PC-3 (cell line): ENCODE measurements at regions not wholly inside any gene's neighbourhood (a gene's known extent, or its start where the extent isn't known, plus 50 kb on each side); places are given as distances from the start of the nearest gene placed in this dataset.
A peak's percentile ranks its signal among the peaks of the same experiment; 100 is the strongest.

Source experiments
- ATAC-seq: fragments of 200-7000 bp; cut with Tn5 transposase; 2 replicates; pipeline ENCODE4 v1.9.1; 2020; ENCODE audit warnings: mild to moderate bottlenecking, moderate library complexity
- BruUV-seq: library from RNA; stranded (reverse); fragments of 400-500 nt; replicated peaks from 2 replicates; lab custom pipeline; 2021; lab: Mats Ljungman, UMichigan
- CTCF ChIA-PET: fragments of 300-600 bp; sonication (Branson Sonifier 250); formaldehyde crosslinking; loops from one replicate; lab custom pipeline; 2022; ENCODE audit warnings: antibody characterized with exemption; lab: Charles Lee
- POLR2A ChIA-PET: fragments of 300-600 bp; sonication (Branson Sonifier 250); formaldehyde crosslinking; loops from one replicate; lab custom pipeline; 2022; ENCODE audit warnings: antibody characterized with exemption; ENCODE audit not compliant: unreplicated experiment; lab: Charles Lee
- DNase-seq: peaks from one replicate; pipeline ENCODE4 v3.0.0-alpha.2; 2015
- H2AFZ ChIP-seq: fragments of 300-600 bp; sonication (generic); 2 replicates; pipeline ENCODE4 v1.6.0; 2016; ENCODE audit warnings: antibody characterized with exemption, low read length
- H3F3A ChIP-seq: fragments of 300-600 bp; sonication (generic); one replicate; pipeline ENCODE4 v1.6.0; 2017; ENCODE audit warnings: antibody characterized with exemption, low read length, control low read depth, mild to moderate bottlenecking; ENCODE audit not compliant: unreplicated experiment
- H3K27ac ChIP-seq: fragments of 300-600 bp; sonication (generic); 2 replicates; pipeline ENCODE4 v1.5.1; 2016; ENCODE audit warnings: mild to moderate bottlenecking, low read length
- H3K27me3 ChIP-seq: fragments of 300-600 bp; sonication (generic); 2 replicates; pipeline ENCODE4 v1.6.1; 2016; ENCODE audit warnings: low read length, mixed read lengths
- H3K36me3 ChIP-seq: fragments of 300-600 bp; sonication (generic); 2 replicates; pipeline ENCODE4 v1.6.1; 2016; ENCODE audit warnings: low read depth, mixed run types, low read length, mixed read lengths
- H3K4me1 ChIP-seq: fragments of 300-600 bp; sonication (generic); 2 replicates; pipeline ENCODE4 v1.5.1; 2016; ENCODE audit warnings: low read length; ENCODE audit not compliant: insufficient read depth
- H3K4me2 ChIP-seq: fragments of 300-600 bp; sonication (generic); 2 replicates; pipeline ENCODE4 v1.6.0; 2016; ENCODE audit warnings: low read length
- H3K4me3 ChIP-seq: fragments of 300-600 bp; sonication (generic); 2 replicates; pipeline ENCODE4 v1.5.1; 2016; ENCODE audit warnings: mild to moderate bottlenecking, low read length, mixed read lengths
- H3K79me2 ChIP-seq: fragments of 300-600 bp; sonication (generic); 2 replicates; pipeline ENCODE4 v1.6.1; 2017; ENCODE audit warnings: low read length, mixed read lengths
- H3K9ac ChIP-seq: fragments of 300-600 bp; sonication (generic); 2 replicates; pipeline ENCODE4 v1.6.0; 2016; ENCODE audit warnings: mild to moderate bottlenecking, low read length
- H3K9me2 ChIP-seq: fragments of 300-600 bp; sonication (generic); replicated peaks from 2 replicates; pipeline ENCODE4 v1.6.1; 2016; ENCODE audit warnings: mixed run types, low read length, mixed read lengths
- H3K9me3 ChIP-seq: fragments of 300-600 bp; sonication (generic); 2 replicates; pipeline ENCODE4 v1.6.1; 2016; ENCODE audit warnings: low read length, mixed read lengths
- H4K20me1 ChIP-seq: fragments of 300-600 bp; sonication (generic); 2 replicates; pipeline ENCODE4 v1.6.1; 2016; ENCODE audit warnings: low read length, mixed read lengths
- EZH2 ChIP-seq: fragments of 300-600 bp; sonication (generic); IDR thresholded peaks from one replicate; pipeline ENCODE4 v1.6.1; 2017; ENCODE audit warnings: antibody characterized with exemption, mild to moderate bottlenecking, low read length; ENCODE audit not compliant: unreplicated experiment
- EZH2phosphoT487 ChIP-seq: fragments of 300-600 bp; sonication (generic); IDR thresholded peaks from 2 replicates; pipeline ENCODE4 v1.6.1; 2018; ENCODE audit warnings: mild to moderate bottlenecking, antibody characterized with exemption, low read length, borderline replicate concordance
- intact Hi-C: fragments of 100-400 bp; cut with micrococcal nuclease; formaldehyde crosslinking; loops from 2 replicates; pipeline ENCODE4 v1.9.0; 2023
- TF ChIP-seq, protein P1 (sequence below): fragments of 300-600 bp; sonication (generic); conservative IDR thresholded peaks from 2 replicates; pipeline ENCODE4 v1.5.1; 2017; ENCODE audit warnings: antibody characterized with exemption, low read depth, mild to moderate bottlenecking, low read length

DNA sequence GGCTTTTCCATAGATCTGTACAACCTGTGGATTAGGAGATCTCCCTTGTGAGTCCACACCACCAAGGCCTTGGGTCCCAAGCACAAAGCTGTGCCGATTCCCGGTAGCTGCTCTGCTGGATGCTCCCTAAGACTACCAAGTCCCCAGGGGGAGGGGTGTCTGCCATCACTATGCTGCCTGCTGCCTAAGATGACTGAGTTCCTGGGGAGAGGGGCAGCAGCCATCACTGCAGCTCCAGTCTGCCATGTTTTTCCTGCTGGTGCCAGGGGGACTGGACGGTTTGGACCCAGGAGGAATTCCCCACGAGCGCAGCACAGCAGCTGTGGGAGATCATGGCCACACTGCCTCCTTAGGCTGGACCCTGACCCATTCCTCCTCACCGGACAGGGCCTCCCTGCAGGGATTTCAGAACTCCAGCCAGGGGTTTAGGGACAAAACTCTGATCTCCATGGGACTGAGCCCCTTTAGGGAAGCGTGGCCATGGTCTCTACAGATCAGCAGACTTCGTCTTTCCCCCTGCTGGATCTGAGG lies 1049.8 kb downstream of the SORCS1 start:
- no peaks in the 10 kb centered on the region for H3K79me2 ChIP-seq
- peaks cover 16% of the 10 kb centered on the region for H3K4me1 ChIP-seq
- POLR2A ChIA-PET: no interaction called here
- no peak for DNase-seq
- no peak overlapping the region for H3K4me3 ChIP-seq
- no peak overlapping the region for H2AFZ ChIP-seq
- H3K4me2 ChIP-seq: no peak overlapping the region
- ATAC-seq: no peak
- H3K9ac ChIP-seq: no peak overlapping the region
- H4K20me1 ChIP-seq: no peaks in the 10 kb centered on the region
- no peak overlapping the region for H3K27ac ChIP-seq
- H3K9me2 ChIP-seq: no peaks in the 10 kb centered on the region
- H3K9me3 ChIP-seq: no peaks in the 10 kb centered on the region
- no TSS peak for BruUV-seq
- H3K27me3 ChIP-seq: no peaks in the 10 kb centered on the region
- intact Hi-C loops: no loop called here
- no peaks in the 10 kb centered on the region for H3K36me3 ChIP-seq
- CTCF ChIA-PET: no interaction called here
- H3F3A ChIP-seq: no peaks in the 10 kb centered on the region
- TF ChIP-seq EZH2phosphoT487 (no peak), EZH2 (no peak)
- TF ChIP-seq, protein P1, sequence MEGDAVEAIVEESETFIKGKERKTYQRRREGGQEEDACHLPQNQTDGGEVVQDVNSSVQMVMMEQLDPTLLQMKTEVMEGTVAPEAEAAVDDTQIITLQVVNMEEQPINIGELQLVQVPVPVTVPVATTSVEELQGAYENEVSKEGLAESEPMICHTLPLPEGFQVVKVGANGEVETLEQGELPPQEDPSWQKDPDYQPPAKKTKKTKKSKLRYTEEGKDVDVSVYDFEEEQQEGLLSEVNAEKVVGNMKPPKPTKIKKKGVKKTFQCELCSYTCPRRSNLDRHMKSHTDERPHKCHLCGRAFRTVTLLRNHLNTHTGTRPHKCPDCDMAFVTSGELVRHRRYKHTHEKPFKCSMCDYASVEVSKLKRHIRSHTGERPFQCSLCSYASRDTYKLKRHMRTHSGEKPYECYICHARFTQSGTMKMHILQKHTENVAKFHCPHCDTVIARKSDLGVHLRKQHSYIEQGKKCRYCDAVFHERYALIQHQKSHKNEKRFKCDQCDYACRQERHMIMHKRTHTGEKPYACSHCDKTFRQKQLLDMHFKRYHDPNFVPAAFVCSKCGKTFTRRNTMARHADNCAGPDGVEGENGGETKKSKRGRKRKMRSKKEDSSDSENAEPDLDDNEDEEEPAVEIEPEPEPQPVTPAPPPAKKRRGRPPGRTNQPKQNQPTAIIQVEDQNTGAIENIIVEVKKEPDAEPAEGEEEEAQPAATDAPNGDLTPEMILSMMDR: no peak

DNA sequence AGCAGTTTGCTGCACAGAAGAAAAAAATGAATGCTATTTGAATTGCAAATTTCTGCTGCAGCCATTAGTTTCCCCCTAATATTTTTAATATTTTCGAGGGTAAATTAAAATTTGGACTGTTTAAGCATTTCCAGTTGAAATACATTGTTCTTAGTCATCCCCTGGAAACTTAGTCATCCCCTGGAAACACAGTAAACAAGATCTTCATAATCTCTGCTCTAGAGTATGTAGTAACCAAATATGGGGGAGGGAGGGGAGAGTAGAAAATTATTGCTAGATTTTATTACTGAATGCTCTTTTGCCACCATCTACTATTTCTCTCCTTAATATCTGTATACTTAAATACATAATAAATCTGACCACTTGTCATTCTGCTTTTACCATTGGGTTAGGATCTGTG lies 1053.3 kb downstream of the SORCS1 start:
- intact Hi-C loops: no loop called here
- no peaks in the 10 kb centered on the region for H3K9me3 ChIP-seq
- no peak overlapping the region for H3K4me3 ChIP-seq
- BruUV-seq: no TSS peak
- no peak overlapping the region for H3K27ac ChIP-seq
- H3K36me3 ChIP-seq: no peaks in the 10 kb centered on the region
- no peak for TF ChIP-seq EZH2phosphoT487
- no peak for TF ChIP-seq EZH2
- TF ChIP-seq, protein P1: no peak
- no peaks in the 10 kb centered on the region for H4K20me1 ChIP-seq
- ATAC-seq (no peak), DNase-seq (peak; percentile 79)
- H3K27me3 ChIP-seq: no peaks in the 10 kb centered on the region
- peaks cover 20% of the 10 kb centered on the region for H3K4me1 ChIP-seq
- peak overlapping the region; percentile 33 for H3K4me2 ChIP-seq
- H3K79me2 ChIP-seq: no peaks in the 10 kb centered on the region
- POLR2A ChIA-PET: no interaction called here
- H3F3A ChIP-seq: no peaks in the 10 kb centered on the region
- CTCF ChIA-PET: no interaction called here
- no peak overlapping the region for H2AFZ ChIP-seq
- no peak overlapping the region for H3K9ac ChIP-seq
- no peaks in the 10 kb centered on the region for H3K9me2 ChIP-seq

DNA sequence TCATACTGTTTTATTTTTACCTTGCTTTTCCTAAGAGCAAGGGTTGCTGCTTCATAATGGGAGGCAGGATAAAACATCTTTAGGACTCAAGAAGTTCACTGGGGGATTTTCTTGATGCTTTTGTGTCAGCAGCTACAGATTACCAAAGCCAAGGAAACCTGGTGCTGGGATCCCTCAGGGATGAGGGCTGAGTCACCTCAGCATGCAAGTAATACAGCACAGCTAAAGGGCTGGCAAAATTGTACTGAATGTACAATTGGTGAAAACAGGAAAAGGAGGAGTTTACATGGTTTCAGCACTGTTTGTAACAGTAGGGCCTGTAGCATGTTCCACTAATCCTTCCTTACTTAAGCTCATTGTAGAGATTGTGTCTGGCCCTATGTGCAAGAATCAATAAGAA lies 1056.8 kb downstream of the SORCS1 start:
- CTCF ChIA-PET: no interaction called here
- ATAC-seq (no peak), DNase-seq (peak; percentile 43)
- no peaks in the 10 kb centered on the region for H3F3A ChIP-seq
- no peaks in the 10 kb centered on the region for H3K36me3 ChIP-seq
- no peaks in the 10 kb centered on the region for H3K9me3 ChIP-seq
- H4K20me1 ChIP-seq: no peaks in the 10 kb centered on the region
- TF ChIP-seq EZH2: no peak
- no peak for TF ChIP-seq EZH2phosphoT487
- TF ChIP-seq, protein P1: no peak
- H3K9ac ChIP-seq: no peak overlapping the region
- intact Hi-C loops: no loop called here
- H3K4me2 ChIP-seq: no peak overlapping the region
- no peak overlapping the region for H2AFZ ChIP-seq
- H3K4me3 ChIP-seq: no peak overlapping the region
- POLR2A ChIA-PET: no interaction called here
- H3K27ac ChIP-seq: no peak overlapping the region
- peaks cover 27% of the 10 kb centered on the region for H3K4me1 ChIP-seq
- no peaks in the 10 kb centered on the region for H3K9me2 ChIP-seq
- no peaks in the 10 kb centered on the region for H3K79me2 ChIP-seq
- no TSS peak for BruUV-seq
- H3K27me3 ChIP-seq: no peaks in the 10 kb centered on the region
